GM18505 (cell line): ENCODE measurements at regions not wholly inside any gene's neighbourhood (a gene's known extent, or its start where the extent isn't known, plus 50 kb on each side); places are given as distances from the start of the nearest gene placed in this dataset.

Experiments used
- ATAC-seq: cut with Tn5 transposase; IDR thresholded peaks from one replicate; pipeline ENCODE4 v1.9.1; 2021; ENCODE audit not compliant: unreplicated experiment
- POLR2A ChIP-seq: IDR thresholded peaks from 4 replicates; pipeline ENCODE4 v1.6.1; 2011; ENCODE audit warnings: borderline replicate concordance; ENCODE audit not compliant: insufficient read depth, insufficient read length; ENCODE audit errors: extremely low read depth

DNA sequence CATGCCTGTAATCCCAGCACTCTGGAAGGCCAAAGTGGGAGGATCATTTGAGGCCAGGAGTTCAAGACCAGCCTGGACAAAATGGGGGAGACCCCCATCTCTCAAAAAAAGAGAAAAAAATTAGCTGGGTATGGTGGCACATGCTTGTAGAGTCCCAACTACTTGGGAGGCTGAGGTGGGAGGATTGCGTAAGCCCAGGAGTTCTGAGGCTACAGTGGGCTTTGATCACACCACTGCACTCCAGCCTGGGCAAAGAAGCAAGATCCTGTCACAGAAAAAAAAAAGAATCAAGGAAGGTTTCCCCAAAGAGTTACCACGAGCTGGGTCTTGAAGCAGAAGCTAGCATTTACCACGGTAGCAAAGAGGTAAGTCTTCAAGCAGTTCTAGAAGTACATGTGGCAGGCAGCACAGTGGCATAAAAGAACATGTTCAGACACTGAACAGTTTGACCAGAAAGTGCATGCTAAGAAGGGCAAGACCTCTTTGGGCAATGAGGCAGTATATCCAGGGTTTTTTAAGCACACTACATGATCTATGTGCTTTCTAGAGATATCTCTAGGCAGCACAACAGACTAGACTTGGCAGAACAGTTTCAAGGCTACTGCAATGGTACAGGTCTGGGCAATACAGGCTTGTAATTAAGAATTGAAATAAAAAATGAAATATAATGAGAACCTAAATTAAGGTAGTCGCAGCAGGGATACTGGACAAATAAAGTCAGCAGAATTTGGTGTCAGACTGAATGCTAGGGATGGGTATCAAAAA is 418.5 kb downstream of the SHQ1 start:
- no peak for ATAC-seq

DNA sequence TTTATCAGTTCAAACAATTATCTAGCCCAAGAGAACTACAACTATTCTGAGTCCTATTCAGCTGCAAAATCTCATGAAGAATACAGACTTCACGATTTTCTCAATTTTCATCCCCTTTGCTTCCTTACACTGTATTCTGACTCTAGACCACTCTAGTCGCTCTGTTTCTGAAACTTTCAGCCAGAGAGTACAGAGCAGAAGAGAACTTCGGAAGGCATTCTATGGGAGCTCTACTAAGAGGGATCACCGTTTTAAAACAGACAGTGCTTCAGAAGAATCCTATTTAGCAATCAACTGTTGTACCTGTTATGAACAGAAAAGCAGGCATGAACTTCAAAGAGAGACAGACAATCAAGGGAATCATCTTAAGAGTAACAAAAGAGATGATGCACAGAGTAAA is 419.4 kb downstream of the SHQ1 start:
- no peak for ATAC-seq
- TF ChIP-seq POLR2A, result no peak

More for the DNA sequence above, 418.5 kb downstream of the SHQ1 start:
- TF ChIP-seq POLR2A, result no peak

DNA sequence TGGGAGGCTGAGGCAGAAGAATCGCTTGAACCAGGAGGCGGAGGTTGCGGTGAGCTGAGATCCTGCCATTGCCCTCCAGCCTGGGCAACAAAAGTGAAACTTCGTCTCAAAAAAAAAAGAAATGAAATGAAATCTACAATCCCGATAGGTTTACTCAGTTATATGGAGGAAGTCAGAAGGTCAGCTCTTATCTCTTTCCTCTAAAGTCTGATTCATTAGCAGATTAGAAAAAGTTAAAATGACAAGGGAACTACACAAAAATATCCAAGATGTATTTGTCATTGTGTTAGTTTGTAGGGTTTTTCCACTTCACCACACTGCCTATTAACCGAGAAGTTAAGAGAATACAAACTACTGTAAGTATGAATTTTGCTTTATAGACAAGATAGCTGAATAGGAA is 420.6 kb downstream of the SHQ1 start:
- peak; percentile 28 for ATAC-seq
- no peak for TF ChIP-seq POLR2A

DNA sequence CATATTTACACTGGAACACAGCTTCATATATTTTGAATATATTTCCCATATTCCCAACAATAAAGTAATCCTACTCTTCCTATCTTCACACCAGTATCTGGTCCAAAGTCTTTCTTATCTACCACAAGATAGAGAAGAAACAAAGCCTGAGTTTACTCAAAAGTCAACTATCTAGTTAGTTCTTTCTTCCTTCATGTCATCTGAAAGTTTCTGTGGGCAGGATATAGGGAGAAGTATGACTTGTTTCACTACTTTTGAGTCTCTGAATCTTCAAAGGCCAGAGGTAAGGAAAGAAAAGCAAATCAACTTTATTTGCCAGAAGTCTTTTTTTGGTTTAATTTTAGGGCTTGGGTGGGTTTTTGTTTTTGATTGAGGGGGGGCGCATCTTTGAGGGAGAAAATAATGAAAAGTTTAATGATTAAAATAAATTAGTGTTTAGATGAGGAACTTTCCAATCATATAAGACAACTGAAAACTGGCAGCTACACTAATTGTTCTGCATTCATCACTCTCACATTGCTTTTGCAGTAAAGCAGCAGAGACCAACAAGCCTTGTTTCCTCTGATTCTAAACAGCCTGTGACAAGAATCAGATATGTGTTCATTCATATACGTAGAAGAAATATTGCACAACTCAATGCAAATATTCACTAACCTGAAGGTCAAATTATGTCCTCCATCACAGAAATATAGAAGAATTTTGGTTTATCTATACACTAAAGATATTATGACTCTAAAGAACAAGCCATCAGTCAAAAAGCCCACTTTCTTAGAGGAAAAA is 421.4 kb downstream of the SHQ1 start:
- TF ChIP-seq POLR2A, result no peak
- ATAC-seq, result peak; percentile 59

DNA sequence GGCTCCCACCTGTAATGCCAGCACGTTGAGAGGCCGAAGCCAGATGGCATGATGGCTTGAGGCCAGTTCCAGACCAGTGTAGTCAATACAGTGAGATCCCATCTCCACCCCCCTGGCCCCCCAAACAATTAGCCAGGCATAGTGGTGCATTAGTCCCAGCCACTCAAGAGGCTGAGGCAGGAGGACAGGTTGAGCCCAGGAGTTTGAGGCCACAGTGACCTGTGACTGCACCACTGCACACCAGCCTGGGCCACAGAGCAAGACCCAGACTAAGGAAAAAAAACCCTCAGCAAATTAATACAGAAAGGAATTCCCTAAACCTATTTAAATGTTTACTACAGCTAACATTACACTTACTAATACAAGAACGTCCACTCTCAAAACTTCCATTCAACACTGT is 424.6 kb downstream of the SHQ1 start:
- TF ChIP-seq POLR2A, result no peak
- no peak for ATAC-seq

DNA sequence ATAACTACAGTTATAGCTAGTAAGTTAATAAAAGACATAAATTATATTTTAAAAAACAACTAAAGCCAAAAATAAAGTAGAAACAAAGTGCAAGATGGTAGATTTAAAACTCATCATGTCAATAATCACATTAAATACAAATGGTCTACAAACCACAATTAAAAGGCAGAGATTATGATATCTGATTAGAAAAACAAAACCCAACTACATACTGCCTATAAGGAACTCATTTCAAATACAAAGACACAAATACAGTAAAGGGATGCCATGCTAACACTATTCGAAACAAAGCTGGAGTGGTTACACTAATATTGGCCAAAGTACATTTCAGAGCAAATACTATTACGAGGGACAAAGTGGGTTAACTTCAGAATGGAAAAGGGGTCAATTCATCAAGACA is 426.5 kb downstream of the SHQ1 start:
- no peak for TF ChIP-seq POLR2A
- no peak for ATAC-seq

DNA sequence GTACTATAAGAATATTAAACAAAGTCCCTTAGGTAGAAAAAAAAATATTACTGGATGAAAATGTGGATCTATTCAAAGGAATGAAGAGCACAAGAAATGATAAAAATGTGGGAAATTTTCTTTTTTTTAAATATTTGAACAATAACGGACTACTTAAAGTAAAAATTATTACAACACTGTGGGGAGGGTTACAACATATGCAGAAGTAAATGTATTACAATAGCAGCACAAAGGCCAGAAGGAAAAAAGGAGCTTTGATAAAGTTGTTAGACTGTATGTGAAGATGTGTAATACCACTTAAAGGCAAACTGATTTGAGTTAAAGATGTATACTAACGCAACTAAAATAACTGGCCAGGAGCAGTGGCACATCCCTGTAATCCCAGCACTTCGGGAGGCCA is 427.1 kb downstream of the SHQ1 start:
- ATAC-seq, result no peak
- no peak for TF ChIP-seq POLR2A

DNA sequence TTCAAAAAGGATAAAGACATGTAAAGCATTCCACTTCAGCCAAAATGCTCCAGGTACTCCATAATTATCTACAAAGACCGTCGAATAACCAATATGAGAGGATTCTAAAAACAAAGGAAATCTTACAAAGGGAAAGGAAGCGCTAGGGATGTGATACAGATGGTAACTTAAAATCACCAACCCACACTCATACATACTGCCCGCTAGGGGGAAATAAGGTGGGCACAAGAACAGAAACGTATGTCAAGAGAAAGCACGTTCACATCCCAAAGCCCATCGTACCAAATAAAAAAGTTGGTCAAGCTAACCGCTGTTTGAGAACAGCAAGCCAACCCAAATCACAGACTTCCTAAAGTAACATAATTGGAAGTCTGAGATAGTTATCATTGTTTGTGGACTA is 429.4 kb downstream of the SHQ1 start:
- no peak for TF ChIP-seq POLR2A
- no peak for ATAC-seq

DNA sequence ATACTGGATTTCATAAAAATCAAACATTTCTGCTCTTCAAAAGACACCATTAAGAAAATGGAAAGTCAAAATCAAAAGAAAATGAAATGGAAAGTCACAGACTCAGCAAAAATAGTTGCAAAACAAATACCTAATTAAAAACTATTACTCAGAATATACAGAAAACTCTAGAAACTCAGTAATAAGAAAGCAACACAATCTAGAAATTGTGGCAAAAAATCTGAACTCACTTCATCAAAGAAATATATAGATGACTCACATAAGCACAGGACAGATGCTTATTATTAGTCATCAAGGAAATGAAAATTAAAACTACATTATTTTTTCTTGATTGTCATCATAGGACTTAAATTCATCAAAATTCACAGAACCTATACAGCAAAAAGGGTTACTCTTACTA is 430.0 kb downstream of the SHQ1 start:
- TF ChIP-seq POLR2A, result no peak

DNA sequence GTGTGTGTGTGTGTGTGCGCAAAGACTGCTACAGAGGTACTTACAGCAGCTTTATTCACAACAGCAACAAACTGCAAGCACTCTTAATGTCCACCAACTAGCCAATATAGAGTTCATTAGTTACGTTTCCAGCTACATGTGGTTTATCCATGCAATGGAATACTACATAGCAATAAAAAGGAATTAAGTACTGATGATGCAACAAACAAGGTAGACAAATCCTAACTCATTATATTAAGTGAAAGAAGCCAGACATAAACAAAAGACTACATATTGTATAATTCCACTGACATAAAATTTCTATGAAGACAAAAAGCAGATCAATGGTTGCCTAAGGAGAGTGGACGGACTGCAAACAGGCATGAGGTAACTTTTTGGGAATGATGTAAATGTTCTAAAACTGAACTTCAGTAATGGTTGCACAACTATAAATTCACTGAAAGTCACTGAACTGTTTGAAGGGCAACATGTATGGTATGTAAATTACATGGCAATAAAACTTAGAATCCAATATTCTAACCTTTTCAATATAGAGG is 433.7 kb downstream of the SHQ1 start:
- ATAC-seq, result no peak
- no peak for TF ChIP-seq POLR2A

More for the DNA sequence above, 430.0 kb downstream of the SHQ1 start:
- no peak for ATAC-seq

DNA sequence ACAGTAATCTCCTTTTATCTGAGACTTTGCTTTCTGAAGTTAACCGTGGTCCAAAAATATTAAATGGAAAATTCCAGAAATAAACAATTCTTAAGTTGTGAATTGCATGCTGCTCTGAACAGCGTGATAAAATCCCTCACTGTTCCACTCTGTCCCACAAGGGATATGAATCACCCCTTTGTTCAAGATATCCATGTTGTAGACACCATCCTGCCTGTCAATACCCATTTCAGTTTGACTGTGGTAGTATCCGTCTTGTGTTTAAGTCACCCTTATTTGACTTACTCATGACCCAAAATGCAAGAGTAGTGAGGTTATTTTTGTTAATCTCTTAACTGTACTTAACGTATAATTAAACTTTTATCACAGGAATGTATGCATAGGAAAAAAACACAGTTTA is 435.0 kb downstream of the SHQ1 start:
- TF ChIP-seq POLR2A, result no peak
- no peak for ATAC-seq

DNA sequence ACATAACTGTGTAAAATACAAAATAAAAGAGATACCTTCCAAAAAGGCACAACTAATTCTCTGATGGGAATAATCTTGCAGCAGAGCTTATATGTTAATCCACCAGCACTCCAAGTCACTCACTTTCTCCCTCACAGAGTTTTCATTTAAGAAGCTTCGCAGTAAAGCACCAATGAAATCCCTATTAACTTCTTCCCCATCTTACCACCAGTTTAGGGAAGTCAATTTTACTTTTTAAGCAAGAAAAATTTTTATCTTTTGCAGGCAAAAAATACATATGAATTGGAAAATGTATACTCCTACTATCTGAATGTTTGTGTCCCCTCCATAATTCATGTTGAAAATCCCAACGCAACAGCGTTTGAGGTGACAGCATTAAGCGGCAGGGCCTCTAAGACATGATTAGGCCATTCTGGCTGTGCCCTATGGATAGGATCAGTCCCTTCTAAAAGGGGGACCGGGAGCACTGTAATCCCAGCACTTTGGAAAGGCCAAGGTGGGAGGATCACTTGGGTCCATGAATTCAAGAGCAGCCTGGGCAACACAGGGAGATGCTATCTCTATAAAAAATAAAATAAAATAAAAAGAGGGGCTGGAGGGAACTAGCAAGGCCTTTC is 435.8 kb downstream of the SHQ1 start:
- ATAC-seq, result no peak
- no peak for TF ChIP-seq POLR2A

DNA sequence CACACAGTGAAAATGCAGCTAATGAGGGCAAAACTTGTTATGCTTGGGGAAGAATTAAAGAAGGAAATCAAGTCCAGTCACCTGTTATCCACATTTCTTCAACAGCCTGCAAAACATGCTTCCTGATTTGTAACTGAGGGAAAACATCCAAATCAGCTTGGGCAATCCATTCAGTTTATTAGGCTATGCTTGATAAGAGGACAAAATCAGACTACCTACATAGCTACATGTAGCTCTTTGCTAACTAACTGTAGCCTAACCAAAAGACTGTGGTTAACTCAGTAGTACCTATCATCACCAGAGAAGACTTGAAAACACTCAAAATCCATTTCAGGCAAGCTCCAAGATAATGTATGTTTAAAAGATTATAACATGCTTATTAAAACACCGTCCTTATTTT is 436.4 kb downstream of the SHQ1 start:
- no peak for TF ChIP-seq POLR2A
- ATAC-seq, result no peak
